ENCODE measurements at regions not wholly inside any gene's neighbourhood (a gene's known extent, or its start where the extent isn't known, plus 50 kb on each side); places are given as distances from the start of the nearest gene placed in this dataset.

- DNase-seq, result peak; percentile 63
Observed at GRCh38 chr4:28548136-28548535, 1687.5 kb downstream of the STIM2 start.

GRCh38 chr4:28548594-28548993 is 1688.0 kb downstream of the STIM2 start:
- DNase-seq, result peak; percentile 57

GRCh38 chr4:28555866-28556265 is 1695.2 kb downstream of the STIM2 start:
- DNase-seq, result peak; percentile 5

- no peak for DNase-seq
Observed at GRCh38 chr4:28557755-28558154, 1697.1 kb downstream of the STIM2 start.

GRCh38 chr4:28558895-28559294 is 1698.3 kb downstream of the STIM2 start:
- peak; percentile 4 for DNase-seq

- no peak for DNase-seq
Observed at GRCh38 chr4:28562913-28563312, 1702.3 kb downstream of the STIM2 start.

- DNase-seq, result peak; percentile 3
Observed at GRCh38 chr4:28565396-28565795, 1704.8 kb downstream of the STIM2 start.

GRCh38 chr4:28600958-28601357 is 1740.3 kb downstream of the STIM2 start:
- no peak for DNase-seq

GRCh38 chr4:28621591-28621990 is 1761.0 kb downstream of the STIM2 start:
- no peak for DNase-seq

GRCh38 chr4:28636971-28637370 is 1776.3 kb downstream of the STIM2 start:
- no peak for DNase-seq

GRCh38 chr4:28639747-28640146 is 1779.1 kb downstream of the STIM2 start:
- peak; percentile 18 for DNase-seq

- DNase-seq, result no peak
Observed at GRCh38 chr4:28654618-28655017, 1794.0 kb downstream of the STIM2 start.

- DNase-seq, result no peak
Observed at GRCh38 chr4:28665306-28665705, 1804.7 kb downstream of the STIM2 start.

- no peak for DNase-seq
Observed at GRCh38 chr4:28675582-28675981, 1814.9 kb downstream of the STIM2 start.

- DNase-seq, result no peak
Observed at GRCh38 chr4:28677808-28678207, 1817.2 kb downstream of the STIM2 start.

GRCh38 chr4:28682847-28683246 is 1822.2 kb downstream of the STIM2 start:
- DNase-seq, result no peak

GRCh38 chr4:28686618-28687017 is 1826.0 kb downstream of the STIM2 start:
- DNase-seq, result peak; percentile 24

- no peak for DNase-seq
Observed at GRCh38 chr4:28690890-28691289, 1830.2 kb downstream of the STIM2 start.

GRCh38 chr4:28702571-28702970 is 1841.9 kb downstream of the STIM2 start:
- DNase-seq, result no peak

GRCh38 chr4:28709891-28710290 is 1849.2 kb downstream of the STIM2 start:
- no peak for DNase-seq

GRCh38 chr4:28723371-28723770 is 1862.7 kb downstream of the STIM2 start:
- no peak for DNase-seq

GRCh38 chr4:28724239-28724638 is 1863.6 kb downstream of the STIM2 start:
- DNase-seq, result no peak

GRCh38 chr4:28730304-28730703 is 1869.7 kb downstream of the STIM2 start:
- no peak for DNase-seq

GRCh38 chr4:28744066-28744465 is 1883.4 kb downstream of the STIM2 start:
- no peak for DNase-seq

GRCh38 chr4:28754376-28754775 is 1893.7 kb downstream of the STIM2 start:
- no peak for DNase-seq

- no peak for DNase-seq
Observed at GRCh38 chr4:28755081-28755480, 1894.4 kb downstream of the STIM2 start.

Data from eye (tissue), 1 donor.